Fibroblast of lung (primary cell): ENCODE measurements at regions not wholly inside any gene's neighbourhood (a gene's known extent, or its start where the extent isn't known, plus 50 kb on each side); places are given as distances from the start of the nearest gene placed in this dataset.

Experiments used
- EZH2 ChIP-seq: IDR thresholded peaks from 2 replicates; pipeline ENCODE4 v1.5.1; 2012; ENCODE audit warnings: low read length, control low read depth, mild to moderate bottlenecking; ENCODE audit errors: missing control alignments
- TF ChIP-seq, protein P1 (sequence below), 2 donors: IDR thresholded peaks in 1 of 2; conservative IDR thresholded peaks in 1 of 2; 1 replicate in 1 of 2; 2 replicates in 1 of 2; pipeline ENCODE4 v1.5.1; 2011 to 2012; ENCODE audit warnings: low read length in 2 of 2, control low read depth in 1 of 2, inconsistent platforms in 1 of 2, low read depth in 1 of 2, mild to moderate bottlenecking in 1 of 2

DNA sequence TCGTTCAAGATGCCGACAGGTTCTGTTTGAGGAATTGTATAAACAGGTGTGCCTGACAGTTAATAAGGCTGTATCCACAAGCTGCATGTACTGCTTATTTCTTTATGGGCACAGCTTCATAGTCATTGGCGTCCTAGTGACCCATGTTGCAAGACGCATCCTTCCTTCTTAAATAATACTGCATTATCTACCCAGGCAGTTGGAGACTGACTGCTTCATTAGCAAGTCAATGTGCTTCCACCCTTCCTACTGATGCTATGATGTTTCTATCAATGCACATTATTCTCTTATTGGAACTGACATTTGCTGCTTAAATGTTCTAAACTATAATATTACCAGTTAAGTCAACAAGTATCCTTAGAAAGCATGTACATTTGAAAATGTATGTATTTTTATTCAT, 950.0 kb upstream of the MIR17HG start:
- TF ChIP-seq, protein P1, sequence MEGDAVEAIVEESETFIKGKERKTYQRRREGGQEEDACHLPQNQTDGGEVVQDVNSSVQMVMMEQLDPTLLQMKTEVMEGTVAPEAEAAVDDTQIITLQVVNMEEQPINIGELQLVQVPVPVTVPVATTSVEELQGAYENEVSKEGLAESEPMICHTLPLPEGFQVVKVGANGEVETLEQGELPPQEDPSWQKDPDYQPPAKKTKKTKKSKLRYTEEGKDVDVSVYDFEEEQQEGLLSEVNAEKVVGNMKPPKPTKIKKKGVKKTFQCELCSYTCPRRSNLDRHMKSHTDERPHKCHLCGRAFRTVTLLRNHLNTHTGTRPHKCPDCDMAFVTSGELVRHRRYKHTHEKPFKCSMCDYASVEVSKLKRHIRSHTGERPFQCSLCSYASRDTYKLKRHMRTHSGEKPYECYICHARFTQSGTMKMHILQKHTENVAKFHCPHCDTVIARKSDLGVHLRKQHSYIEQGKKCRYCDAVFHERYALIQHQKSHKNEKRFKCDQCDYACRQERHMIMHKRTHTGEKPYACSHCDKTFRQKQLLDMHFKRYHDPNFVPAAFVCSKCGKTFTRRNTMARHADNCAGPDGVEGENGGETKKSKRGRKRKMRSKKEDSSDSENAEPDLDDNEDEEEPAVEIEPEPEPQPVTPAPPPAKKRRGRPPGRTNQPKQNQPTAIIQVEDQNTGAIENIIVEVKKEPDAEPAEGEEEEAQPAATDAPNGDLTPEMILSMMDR (conservative IDR thresholded peaks at IDR 0.05 in 1 of 2, IDR thresholded peaks at IDR 0.05 in 1 of 2; ENCODE audit: low read depth in 1 of 2, low read length in 2 of 2), result no peak
- no peak for TF ChIP-seq EZH2
